ENCODE measurements at regions not wholly inside any gene's neighbourhood (a gene's known extent, or its start where the extent isn't known, plus 50 kb on each side); places are given as distances from the start of the nearest gene placed in this dataset.

GRCh38 chr13:73835138-73835721, 299.0 kb downstream of the KLF12 start:
- peak; percentile 51 for TF ChIP-seq CTCF (IDR thresholded peaks at IDR 0.05; ENCODE audit: insufficient read depth, low read depth, low read length)
- TF ChIP-seq EZH2 (IDR thresholded peaks at IDR 0.05; ENCODE audit: insufficient read depth, low read length), result no peak
